ENCODE measurements at regions not wholly inside any gene's neighbourhood (a gene's known extent, or its start where the extent isn't known, plus 50 kb on each side); places are given as distances from the start of the nearest gene placed in this dataset.

- TF ChIP-seq MLX (CRISPR knock-in tag; IDR thresholded peaks at IDR 0.05) (no peak), CTCF (IDR thresholded peaks at IDR 0.05) (no peak), FOXJ3 (CRISPR knock-in tag; IDR thresholded peaks at IDR 0.05; ENCODE audit: borderline replicate concordance) (no peak)
Observed at GRCh38 chr17:79290726-79291125, 216.1 kb downstream of the ENGASE start.

All from WTC11 (cell line).